Testis (tissue), 2 donors: ENCODE measurements at regions not wholly inside any gene's neighbourhood (a gene's known extent, or its start where the extent isn't known, plus 50 kb on each side); places are given as distances from the start of the nearest gene placed in this dataset.

Experiments used
- DNase-seq: peaks from one replicate; pipeline ENCODE4 v3.0.0-alpha.2; 2019
- H3K27ac ChIP-seq, 2 donors: fragments of 200-600 bp; sonication (generic); one replicate each; pipeline ENCODE4 v1.5.1; 2019
- H3K27me3 ChIP-seq: fragments of 200-600 bp; sonication (generic); one replicate; pipeline ENCODE4 v1.5.1; 2019
- H3K36me3 ChIP-seq: fragments of 200-600 bp; sonication (generic); one replicate; pipeline ENCODE4 v1.5.1; 2017; ENCODE audit warnings: low read depth; ENCODE audit errors: missing control alignments
- H3K4me1 ChIP-seq: fragments of 200-600 bp; sonication (generic); one replicate; pipeline ENCODE4 v1.5.1; 2019
- H3K4me3 ChIP-seq, 2 donors: fragments of 200-600 bp; sonication (generic); one replicate each; pipeline ENCODE4 v1.5.1; 2017 to 2019
- H3K9me3 ChIP-seq: fragments of 200-600 bp; sonication (generic); one replicate; pipeline ENCODE4 v1.5.1; 2017
- POLR2A ChIP-seq: fragments of 450-650 bp; IDR thresholded peaks from one replicate; pipeline ENCODE4 v1.6.1; 2017; ENCODE audit warnings: antibody characterized with exemption, mild to moderate bottlenecking, moderate library complexity
- WGBS, 2 donors: methylation state at CpG; one replicate each; pipeline ENCODE4 v1.1.5; 2018; 5-methylcytosine and 5-hydroxymethylcytosine counted together
- intact Hi-C: fragments of 100-400 bp; cut with DNase I; formaldehyde crosslinking; loops from one replicate; pipeline ENCODE4 v1.15.1; 2023; ENCODE audit warnings: low total_unique reads
- TF ChIP-seq, protein P1 (sequence below), 3 experiments: fragments of 450-650 bp in 2 of 3; fragments of 200-600 bp in 1 of 3; sonication (generic) in 1 of 3; IDR thresholded peaks; one replicate each; pipeline ENCODE4 v1.5.1; 2016 to 2019; ENCODE audit warnings: antibody characterized with exemption in 3 of 3, mild to moderate bottlenecking in 2 of 3, moderate library complexity in 1 of 3

DNA sequence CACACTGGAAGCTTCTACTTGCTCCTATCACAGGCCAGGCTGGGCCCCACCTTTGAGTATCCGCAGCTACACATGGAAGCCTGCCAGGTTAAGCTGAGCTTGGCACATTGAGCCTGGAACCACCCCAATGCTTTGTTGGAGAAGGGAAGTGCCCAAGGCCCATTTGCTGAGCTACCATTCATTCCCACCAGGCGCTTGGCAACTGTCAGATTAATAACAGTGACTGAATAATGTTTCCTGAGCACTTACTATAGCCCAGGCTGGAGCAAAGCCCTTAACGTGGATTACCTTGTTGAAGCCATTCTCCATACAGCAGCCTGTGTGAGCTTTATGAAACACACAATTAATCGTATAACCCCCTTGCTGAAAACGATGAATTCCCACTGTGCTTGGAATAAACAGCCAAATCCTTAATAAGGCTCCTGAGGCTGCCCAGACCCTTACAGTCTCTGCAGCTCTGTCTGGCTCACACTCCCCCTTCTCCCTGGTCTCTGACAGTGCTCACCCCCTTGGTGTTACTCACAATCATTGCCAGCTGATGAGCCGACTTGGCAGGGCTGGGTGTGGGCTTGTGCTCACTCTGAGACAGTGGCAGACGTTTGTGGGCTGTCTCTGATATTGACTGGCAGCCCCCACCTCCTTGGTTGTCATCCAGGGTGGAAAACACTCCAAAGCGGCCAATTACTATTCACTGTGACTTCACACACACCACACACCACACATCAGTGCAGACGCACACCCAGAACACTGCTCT lies 357.1 kb downstream of the MAFB start:
- no peaks in the 10 kb centered on the region for H3K9me3 ChIP-seq
- H3K4me3 ChIP-seq, result no peak overlapping the region
- no peak for DNase-seq
- no peak for TF ChIP-seq POLR2A
- 72 to 78% methylated on average over 9 of the region's 9 CpGs for WGBS, 2 donors
- intact Hi-C loops, result no loop called here
- H3K27me3 ChIP-seq, result no peaks in the 10 kb centered on the region
- H3K4me1 ChIP-seq, result no peaks in the 10 kb centered on the region
- no peak overlapping the region for H3K27ac ChIP-seq
- H3K36me3 ChIP-seq, result no peaks in the 10 kb centered on the region

DNA sequence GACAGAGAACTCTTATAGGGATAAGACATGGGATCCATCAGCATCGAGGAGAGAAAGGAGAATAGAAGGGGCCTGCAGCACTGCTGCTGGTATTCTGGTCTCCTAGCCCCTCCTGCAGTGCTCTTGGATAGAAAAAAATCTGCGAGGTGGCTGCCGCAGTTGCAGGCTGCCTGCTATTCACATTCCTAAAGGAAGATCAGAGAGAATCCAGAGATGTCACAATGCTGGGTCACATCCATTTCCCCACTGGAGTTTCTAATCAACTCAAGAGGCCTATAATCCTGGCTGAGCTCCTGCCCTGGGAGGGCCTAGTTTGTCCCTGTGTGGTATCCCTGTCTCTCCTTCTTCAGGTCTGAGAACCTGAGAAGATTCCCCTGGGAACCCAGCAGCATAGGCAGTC lies 357.8 kb downstream of the MAFB start:
- no peaks in the 10 kb centered on the region for H3K9me3 ChIP-seq
- TF ChIP-seq, protein P1, sequence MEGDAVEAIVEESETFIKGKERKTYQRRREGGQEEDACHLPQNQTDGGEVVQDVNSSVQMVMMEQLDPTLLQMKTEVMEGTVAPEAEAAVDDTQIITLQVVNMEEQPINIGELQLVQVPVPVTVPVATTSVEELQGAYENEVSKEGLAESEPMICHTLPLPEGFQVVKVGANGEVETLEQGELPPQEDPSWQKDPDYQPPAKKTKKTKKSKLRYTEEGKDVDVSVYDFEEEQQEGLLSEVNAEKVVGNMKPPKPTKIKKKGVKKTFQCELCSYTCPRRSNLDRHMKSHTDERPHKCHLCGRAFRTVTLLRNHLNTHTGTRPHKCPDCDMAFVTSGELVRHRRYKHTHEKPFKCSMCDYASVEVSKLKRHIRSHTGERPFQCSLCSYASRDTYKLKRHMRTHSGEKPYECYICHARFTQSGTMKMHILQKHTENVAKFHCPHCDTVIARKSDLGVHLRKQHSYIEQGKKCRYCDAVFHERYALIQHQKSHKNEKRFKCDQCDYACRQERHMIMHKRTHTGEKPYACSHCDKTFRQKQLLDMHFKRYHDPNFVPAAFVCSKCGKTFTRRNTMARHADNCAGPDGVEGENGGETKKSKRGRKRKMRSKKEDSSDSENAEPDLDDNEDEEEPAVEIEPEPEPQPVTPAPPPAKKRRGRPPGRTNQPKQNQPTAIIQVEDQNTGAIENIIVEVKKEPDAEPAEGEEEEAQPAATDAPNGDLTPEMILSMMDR (IDR thresholded peaks at IDR 0.05), result no peak
- no peak for TF ChIP-seq POLR2A
- no peak for DNase-seq
- H3K27me3 ChIP-seq, result no peaks in the 10 kb centered on the region
- H3K4me1 ChIP-seq, result no peaks in the 10 kb centered on the region
- no peak overlapping the region for H3K27ac ChIP-seq
- no peak overlapping the region for H3K4me3 ChIP-seq
- intact Hi-C loops, result no loop called here
- 84 to 87% methylated on average over 3 of the region's 3 CpGs for WGBS, 2 donors
- no peaks in the 10 kb centered on the region for H3K36me3 ChIP-seq

DNA sequence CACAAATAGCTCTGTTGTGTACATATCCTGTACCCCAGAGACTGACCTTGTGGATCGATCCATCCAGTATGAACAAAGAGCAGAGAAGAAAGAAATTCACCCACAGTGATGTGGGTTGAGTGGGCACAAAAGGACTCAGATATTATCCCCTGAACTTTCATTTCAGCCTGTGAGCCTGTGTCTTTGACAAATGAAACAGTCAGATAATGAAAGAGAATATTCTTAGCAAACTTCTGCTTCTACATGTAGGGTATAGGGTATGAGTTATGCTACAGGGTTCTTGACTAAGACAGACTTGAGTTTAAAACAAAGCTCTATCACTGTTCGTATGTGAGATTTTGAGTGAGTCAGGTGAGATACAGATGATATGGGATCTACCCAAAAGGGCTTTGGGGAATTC lies 359.7 kb downstream of the MAFB start:
- H3K36me3 ChIP-seq, result no peaks in the 10 kb centered on the region
- H3K4me1 ChIP-seq, result no peaks in the 10 kb centered on the region
- no peak for TF ChIP-seq POLR2A
- TF ChIP-seq, protein P1 (IDR thresholded peaks at IDR 0.05), result no peak
- H3K9me3 ChIP-seq, result no peaks in the 10 kb centered on the region
- intact Hi-C loops, result no loop called here
- no peak for DNase-seq
- WGBS, 2 donors, result 92 to 98% methylated on average over 2 of the region's 2 CpGs
- no peak overlapping the region for H3K4me3 ChIP-seq
- H3K27me3 ChIP-seq, result no peaks in the 10 kb centered on the region
- no peak overlapping the region for H3K27ac ChIP-seq

DNA sequence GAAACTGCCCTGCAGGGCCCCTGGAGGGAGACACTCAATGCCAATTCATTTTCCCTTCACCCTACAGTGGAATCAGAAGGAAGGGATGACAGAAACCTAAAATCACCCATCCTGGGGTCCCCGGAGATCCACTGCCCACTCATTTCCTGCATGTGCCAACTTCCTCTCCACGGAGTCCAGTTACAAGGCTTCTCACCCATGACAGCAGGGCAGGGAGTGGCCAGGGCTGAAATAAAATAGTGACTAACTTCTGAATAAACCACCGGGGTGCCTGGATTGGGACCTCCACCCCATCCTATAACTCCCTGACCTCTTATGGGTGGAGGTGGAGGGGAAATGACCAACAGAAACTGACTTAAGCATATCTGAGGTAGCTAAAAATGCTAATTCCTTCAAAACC lies 362.3 kb downstream of the MAFB start:
- no peaks in the 10 kb centered on the region for H3K9me3 ChIP-seq
- TF ChIP-seq, protein P1 (IDR thresholded peaks at IDR 0.05), result no peak
- no peak for TF ChIP-seq POLR2A
- H3K36me3 ChIP-seq, result no peaks in the 10 kb centered on the region
- no peaks in the 10 kb centered on the region for H3K27me3 ChIP-seq
- intact Hi-C loops, result no loop called here
- 70 to 74% methylated on average over 3 of the region's 3 CpGs for WGBS, 2 donors
- no peak overlapping the region for H3K27ac ChIP-seq
- H3K4me3 ChIP-seq, result no peak overlapping the region
- DNase-seq, result no peak
- no peaks in the 10 kb centered on the region for H3K4me1 ChIP-seq

DNA sequence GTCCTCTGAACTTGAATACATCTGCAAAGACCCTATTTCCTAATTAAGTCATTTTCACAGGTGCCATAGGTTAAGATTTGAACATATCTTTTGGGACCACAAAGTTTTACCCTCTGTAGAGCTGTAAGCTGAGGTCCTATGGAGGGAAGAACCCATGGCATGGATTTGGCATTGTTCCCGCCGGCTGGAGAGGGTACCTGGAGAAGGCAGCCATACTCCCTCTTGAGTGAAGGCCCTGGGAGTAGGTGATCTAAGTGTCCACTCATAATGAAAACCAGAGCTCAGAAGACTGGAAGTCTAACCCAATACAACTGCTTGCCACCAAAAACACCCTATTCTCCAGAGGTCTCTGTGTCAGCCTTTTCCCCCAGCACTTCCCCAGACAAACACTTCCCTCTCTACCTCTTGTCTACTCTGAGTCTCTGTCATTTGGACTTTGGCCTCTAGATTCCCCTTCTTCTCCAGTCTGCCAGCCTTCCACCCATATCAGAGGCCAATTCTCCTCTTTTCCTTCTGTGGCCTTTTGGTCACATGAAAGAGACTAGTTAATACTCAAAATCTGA lies 363.9 kb downstream of the MAFB start:
- 100% methylated on average over 1 to 2 of the region's 2 CpGs for WGBS, 2 donors
- no peak overlapping the region for H3K27ac ChIP-seq
- no peak for DNase-seq
- no peak overlapping the region for H3K4me3 ChIP-seq
- H3K36me3 ChIP-seq, result no peaks in the 10 kb centered on the region
- H3K4me1 ChIP-seq, result no peaks in the 10 kb centered on the region
- no peaks in the 10 kb centered on the region for H3K27me3 ChIP-seq
- H3K9me3 ChIP-seq, result no peaks in the 10 kb centered on the region
- TF ChIP-seq, protein P1 (IDR thresholded peaks at IDR 0.05), result no peak
- intact Hi-C loops, result no loop called here
